PC-9 (cell line): ENCODE measurements at regions not wholly inside any gene's neighbourhood (a gene's known extent, or its start where the extent isn't known, plus 50 kb on each side); places are given as distances from the start of the nearest gene placed in this dataset.

Source experiments
- BruUV-seq: library from RNA; stranded (reverse); fragments of 400-500 nt; replicated peaks from 2 replicates; lab custom pipeline; 2021; lab: Mats Ljungman, UMichigan
- CTCF ChIA-PET: fragments of 300-600 bp; sonication (Branson Sonifier 250); formaldehyde crosslinking; loops from one replicate; lab custom pipeline; 2022; ENCODE audit warnings: antibody characterized with exemption; lab: Charles Lee
- POLR2A ChIA-PET: fragments of 300-600 bp; sonication (Branson Sonifier 250); formaldehyde crosslinking; loops from one replicate; lab custom pipeline; 2022; ENCODE audit warnings: antibody characterized with exemption; ENCODE audit not compliant: unreplicated experiment; lab: Charles Lee
- DNase-seq, 2 experiments: peaks; one replicate each; pipeline versions ENCODE4 v3.0.0 to v3.0.0-alpha.2; 2015 to 2022; ENCODE audit warnings: mixed read lengths in 1 of 2
- H2AFZ ChIP-seq: fragments of 200-600 bp; sonication (generic); 2 replicates; pipeline ENCODE4 v1.8.1; 2017; ENCODE audit warnings: antibody characterized with exemption
- H3F3A ChIP-seq: fragments of 200-600 bp; sonication (generic); 2 replicates; pipeline ENCODE4 v1.8.1; 2017; ENCODE audit warnings: antibody characterized with exemption, mild to moderate bottlenecking, low read depth; ENCODE audit not compliant: insufficient read depth
- H3K27ac ChIP-seq: fragments of 200-600 bp; sonication (generic); 2 replicates; pipeline ENCODE4 v1.6.1; 2016; ENCODE audit warnings: mixed run types
- H3K27me3 ChIP-seq: fragments of 200-600 bp; sonication (generic); 2 replicates; pipeline ENCODE4 v1.6.1; 2016; ENCODE audit warnings: low read depth, mixed run types; ENCODE audit not compliant: insufficient read depth
- H3K36me3 ChIP-seq: fragments of 200-600 bp; sonication (generic); 2 replicates; pipeline ENCODE4 v1.6.1; 2016; ENCODE audit warnings: low read depth, mixed run types
- H3K4me1 ChIP-seq: fragments of 200-600 bp; sonication (generic); replicated peaks from 2 replicates; pipeline ENCODE4 v1.6.1; 2016; ENCODE audit warnings: mixed run types; ENCODE audit not compliant: insufficient read depth
- H3K4me2 ChIP-seq: fragments of 200-600 bp; sonication (generic); 2 replicates; pipeline ENCODE4 v1.6.1; 2017; ENCODE audit warnings: mixed run types
- H3K4me3 ChIP-seq: fragments of 200-600 bp; sonication (generic); 2 replicates; pipeline ENCODE4 v1.6.1; 2016; ENCODE audit warnings: mixed run types
- H3K79me2 ChIP-seq: fragments of 200-600 bp; sonication (generic); 2 replicates; pipeline ENCODE4 v1.6.1; 2017; ENCODE audit warnings: low read depth, mixed run types
- H3K9me2 ChIP-seq: fragments of 200-600 bp; sonication (generic); 2 replicates; pipeline ENCODE4 v1.8.1; 2017; ENCODE audit warnings: mild to moderate bottlenecking; ENCODE audit not compliant: insufficient read depth
- H3K9me3 ChIP-seq: fragments of 200-600 bp; sonication (generic); 2 replicates; pipeline ENCODE4 v1.8.1; 2016; ENCODE audit warnings: low read depth; ENCODE audit not compliant: insufficient read depth
- H4K20me1 ChIP-seq: fragments of 200-600 bp; sonication (generic); 2 replicates; pipeline ENCODE4 v1.8.1; 2017; ENCODE audit not compliant: insufficient read depth
- EZH2 ChIP-seq: fragments of 200-600 bp; sonication (generic); IDR thresholded peaks from 2 replicates; pipeline ENCODE4 v1.8.0; 2017; ENCODE audit warnings: antibody characterized with exemption, low read depth
- intact Hi-C: fragments of 100-400 bp; cut with micrococcal nuclease; formaldehyde crosslinking; loops from one replicate; pipeline ENCODE4 v1.10.0; 2022; ENCODE audit not compliant: unreplicated experiment
- TF ChIP-seq, protein P1 (sequence below): fragments of 200-600 bp; sonication (generic); conservative IDR thresholded peaks from 2 replicates; pipeline ENCODE4 v1.6.1; 2017; ENCODE audit warnings: mixed run types, antibody characterized with exemption, mild to moderate bottlenecking, moderate library complexity

DNA sequence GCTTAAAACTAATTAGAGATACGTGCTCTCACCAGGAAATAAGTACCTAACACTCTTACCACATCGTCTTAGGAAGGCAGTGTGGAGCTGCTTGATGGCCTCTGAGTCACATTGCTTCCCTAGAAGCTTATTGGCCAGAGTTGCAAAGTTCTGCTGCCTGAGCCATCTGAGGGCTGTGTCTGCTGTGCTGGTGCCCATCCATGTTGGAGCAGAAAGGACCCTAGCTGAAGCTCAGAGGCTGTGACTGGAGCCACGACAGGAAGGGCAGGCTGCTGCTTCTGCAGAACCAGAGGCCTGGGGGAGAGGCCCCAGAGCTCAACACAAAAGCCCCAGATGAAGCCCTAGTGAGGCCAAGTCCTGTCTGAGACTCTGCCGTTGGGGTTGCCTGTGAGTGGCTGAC is 64.8 kb upstream of the IGFBP3 start:
- H3K4me2 ChIP-seq = no peak overlapping the region
- ChIA-PET CTCF (interaction anchor here (0.9 to 1.6 kb wide), 3 partner anchors 42 to 153 kb away, joined by 3 to 5 read pairs (median 3); no protein-coding TSS in a partner anchor), POLR2A (interaction anchor here (0.6 to 0.7 kb wide), 3 partner anchors 26 to 362 kb away, joined by 3 to 6 read pairs (median 3); no protein-coding TSS in a partner anchor)
- H3K4me3 ChIP-seq = no peak overlapping the region
- DNase-seq = peak in 1 of 2 experiments; percentile 65
- no peaks in the 10 kb centered on the region for H3F3A ChIP-seq
- H3K36me3 ChIP-seq = no peaks in the 10 kb centered on the region
- no TSS peak for BruUV-seq
- H3K4me1 ChIP-seq = peaks cover 7% of the 10 kb centered on the region
- intact Hi-C loops = no loop called here
- H3K9me2 ChIP-seq = no peaks in the 10 kb centered on the region
- H3K27me3 ChIP-seq = no peaks in the 10 kb centered on the region
- H3K9me3 ChIP-seq = peaks cover 10% of the 10 kb centered on the region; the same call in 1 of the 2 replicates
- no peaks in the 10 kb centered on the region for H3K79me2 ChIP-seq
- TF ChIP-seq, protein P1, sequence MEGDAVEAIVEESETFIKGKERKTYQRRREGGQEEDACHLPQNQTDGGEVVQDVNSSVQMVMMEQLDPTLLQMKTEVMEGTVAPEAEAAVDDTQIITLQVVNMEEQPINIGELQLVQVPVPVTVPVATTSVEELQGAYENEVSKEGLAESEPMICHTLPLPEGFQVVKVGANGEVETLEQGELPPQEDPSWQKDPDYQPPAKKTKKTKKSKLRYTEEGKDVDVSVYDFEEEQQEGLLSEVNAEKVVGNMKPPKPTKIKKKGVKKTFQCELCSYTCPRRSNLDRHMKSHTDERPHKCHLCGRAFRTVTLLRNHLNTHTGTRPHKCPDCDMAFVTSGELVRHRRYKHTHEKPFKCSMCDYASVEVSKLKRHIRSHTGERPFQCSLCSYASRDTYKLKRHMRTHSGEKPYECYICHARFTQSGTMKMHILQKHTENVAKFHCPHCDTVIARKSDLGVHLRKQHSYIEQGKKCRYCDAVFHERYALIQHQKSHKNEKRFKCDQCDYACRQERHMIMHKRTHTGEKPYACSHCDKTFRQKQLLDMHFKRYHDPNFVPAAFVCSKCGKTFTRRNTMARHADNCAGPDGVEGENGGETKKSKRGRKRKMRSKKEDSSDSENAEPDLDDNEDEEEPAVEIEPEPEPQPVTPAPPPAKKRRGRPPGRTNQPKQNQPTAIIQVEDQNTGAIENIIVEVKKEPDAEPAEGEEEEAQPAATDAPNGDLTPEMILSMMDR = no peak
- no peak for TF ChIP-seq EZH2
- H3K27ac ChIP-seq = no peak overlapping the region
- no peaks in the 10 kb centered on the region for H4K20me1 ChIP-seq
- H2AFZ ChIP-seq = no peak overlapping the region

DNA sequence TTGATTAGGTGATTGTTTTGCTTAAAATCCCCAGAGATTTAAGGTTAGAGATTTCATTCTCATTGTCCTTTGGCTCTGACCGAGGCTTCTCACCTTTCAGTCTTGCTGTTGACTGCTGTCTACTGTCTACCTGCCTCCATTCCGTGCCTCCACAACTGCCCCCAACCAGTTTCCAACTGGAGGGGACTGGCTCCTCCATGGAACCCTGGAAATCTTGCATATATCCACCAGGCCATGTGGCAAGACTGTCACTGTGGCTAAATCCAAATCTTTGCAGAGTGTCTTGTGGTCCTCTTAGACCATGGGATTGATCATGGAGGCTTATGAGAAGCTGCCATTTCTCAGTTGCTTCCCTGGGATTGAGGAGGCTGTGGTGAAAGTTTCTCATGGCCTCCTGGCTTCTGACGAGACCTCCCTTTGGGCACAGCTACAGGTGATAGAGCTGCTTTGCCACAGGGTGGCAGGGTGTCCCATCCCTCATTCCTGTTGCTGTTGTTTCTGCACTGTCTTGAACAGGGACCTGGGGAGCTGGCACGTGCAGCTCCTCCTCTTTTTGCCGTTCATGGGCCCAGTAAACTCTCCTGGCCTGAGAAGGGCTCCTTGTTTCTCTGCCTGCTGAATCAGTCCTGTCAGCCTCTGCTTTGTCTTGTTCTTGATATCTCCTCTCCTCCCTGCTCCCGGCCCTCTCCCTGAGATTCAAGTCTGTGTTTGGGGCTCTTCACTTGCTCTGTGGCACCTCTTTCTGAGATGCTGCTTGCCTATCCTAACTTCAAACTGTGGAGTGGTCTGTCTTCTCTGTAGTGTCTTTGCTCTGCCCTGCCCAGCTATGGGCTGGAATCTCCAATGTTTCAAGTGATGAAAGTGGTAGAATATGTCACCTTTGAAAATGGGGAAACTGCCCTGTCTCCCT is 63.6 kb upstream of the IGFBP3 start:
- Histone ChIP-seq H2AFZ (no peak overlapping the region), H3K9me2 (no peaks in the 10 kb centered on the region), H3K27ac (no peak overlapping the region), H4K20me1 (no peaks in the 10 kb centered on the region), H3K4me3 (no peak overlapping the region), H3K4me2 (no peak overlapping the region), H3K27me3 (no peaks in the 10 kb centered on the region), H3K4me1 (peaks cover 17% of the 10 kb centered on the region), H3K36me3 (no peaks in the 10 kb centered on the region), H3K9me3 (peaks cover 10% of the 10 kb centered on the region; the same call in 1 of the 2 replicates), H3F3A (peaks cover 2% of the 10 kb centered on the region; the same call in 1 of the 2 replicates), H3K79me2 (no peaks in the 10 kb centered on the region)
- POLR2A ChIA-PET = interaction anchor here (0.6 kb wide), 1 partner anchor 36 kb away, joined by 3 read pairs; no protein-coding TSS in a partner anchor
- DNase-seq = peak in 1 of 2 experiments; percentile 44
- intact Hi-C loops = no loop called here
- no TSS peak for BruUV-seq
- CTCF ChIA-PET = interaction anchor here (0.6 to 1.6 kb wide), 4 partner anchors 27 to 1640 kb away, joined by 3 to 5 read pairs (median 4); no protein-coding TSS in a partner anchor
- TF ChIP-seq, protein P1 = peak; percentile 36
- no peak for TF ChIP-seq EZH2

DNA sequence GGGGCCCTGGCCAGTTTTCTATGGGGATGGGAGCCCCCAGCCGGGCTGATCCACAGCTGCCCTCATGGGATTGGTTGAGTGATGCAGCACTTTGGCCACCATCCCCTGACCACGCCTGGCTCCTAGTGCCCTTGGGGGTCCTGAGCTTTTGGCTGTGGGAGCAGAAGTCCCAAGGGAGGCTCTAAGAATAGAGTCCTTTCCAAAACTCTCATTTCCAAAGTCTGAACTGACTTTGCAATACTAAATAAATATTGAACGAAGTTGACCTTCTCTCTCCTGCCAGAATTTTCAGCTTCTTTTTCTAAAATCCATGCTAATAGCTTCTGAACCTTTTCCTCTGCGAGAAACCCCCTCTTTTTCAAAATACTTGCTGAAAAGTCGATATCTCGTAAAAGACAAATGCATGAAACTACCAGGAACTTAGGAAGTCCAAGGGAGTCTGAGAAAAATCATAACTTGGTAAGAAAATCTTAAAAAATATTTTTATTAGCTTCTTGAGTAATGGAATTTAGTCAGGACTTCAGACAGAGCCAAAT is 62.7 kb upstream of the IGFBP3 start:
- no peaks in the 10 kb centered on the region for H3K79me2 ChIP-seq
- H3K4me2 ChIP-seq = no peak overlapping the region
- H3K27me3 ChIP-seq = no peaks in the 10 kb centered on the region
- H2AFZ ChIP-seq = no peak overlapping the region
- no peak for DNase-seq
- intact Hi-C loops = no loop called here
- peaks cover 10% of the 10 kb centered on the region; the same call in 1 of the 2 replicates for H3K9me3 ChIP-seq
- no peaks in the 10 kb centered on the region for H3K9me2 ChIP-seq
- ChIA-PET CTCF (no interaction called here), POLR2A (no interaction called here)
- no TSS peak for BruUV-seq
- peaks cover 11% of the 10 kb centered on the region for H3F3A ChIP-seq
- peaks cover 26% of the 10 kb centered on the region for H3K4me1 ChIP-seq
- TF ChIP-seq, protein P1 = no peak
- TF ChIP-seq EZH2 = no peak
- H4K20me1 ChIP-seq = no peaks in the 10 kb centered on the region
- no peaks in the 10 kb centered on the region for H3K36me3 ChIP-seq
- no peak overlapping the region for H3K27ac ChIP-seq
- H3K4me3 ChIP-seq = no peak overlapping the region
